K562 (cell line): ENCODE measurements at regions not wholly inside any gene's neighbourhood (a gene's known extent, or its start where the extent isn't known, plus 50 kb on each side); places are given as distances from the start of the nearest gene placed in this dataset.

Source experiments
- ATAC-seq: fragments of 200-7000 bp; cut with Tn5 transposase; 3 replicates; pipeline ENCODE4 v1.9.1; 2020; ENCODE audit warnings: moderate library complexity
- BruUV-seq: library from RNA; stranded (reverse); fragments of 400-500 nt; replicated peaks from 2 replicates; lab custom pipeline; 2021; lab: Mats Ljungman, UMichigan
- CTCF ChIA-PET: fragments of 300-600 bp; formaldehyde crosslinking; extraction: SDS; loops from one replicate; lab custom pipeline; 2021; ENCODE audit warnings: low intra/inter-chr PET ratio; lab: Yijun Ruan, JAX
- POLR2A ChIA-PET: fragments of 300-600, 350-650 bp; sonication (Branson Sonifier 250); formaldehyde crosslinking; extraction: SDS; loops from one replicate; lab custom pipeline; 2021; ENCODE audit warnings: antibody characterized with exemption, inconsistent platforms; lab: Yijun Ruan, JAX
- DNase-seq, 4 experiments: peaks; one replicate each; pipeline versions ENCODE4 v3.0.0 to v3.0.0-alpha.2; 2011 to 2018; ENCODE audit warnings: low spot score in 3 of 4, mixed read lengths in 3 of 4; ENCODE audit errors: extremely low read depth in 1 of 4
- FAIRE-seq: peaks from 2 replicates; lab custom pipeline; 2011; peaks lifted over from hg19 to GRCh38; lab: Jason Lieb, UNC
- H2AFZ ChIP-seq: 2 replicates; pipeline ENCODE4 v1.6.0; 2011; ENCODE audit warnings: low read depth, low read length, control low read depth, inconsistent platforms
- H3K27ac ChIP-seq: fragments of 200-600 bp; 3 replicates; pipeline ENCODE4 v1.8.0; 2011; ENCODE audit warnings: low read depth, mild to moderate bottlenecking, control low read depth, inconsistent platforms, low read length, moderate library complexity, mixed read lengths; ENCODE audit errors: extremely low read depth
- H3K27me3 ChIP-seq, 2 experiments: fragments of 300-600 bp in 1 of 2; 2 replicates in 1 of 2; 3 replicates in 1 of 2; pipeline versions ENCODE4 v1.6.0 to v1.8.0; 2011; ENCODE audit warnings: inconsistent platforms in 2 of 2, low read length in 2 of 2, mild to moderate bottlenecking in 1 of 2, mixed read lengths in 1 of 2, moderate library complexity in 1 of 2; ENCODE audit not compliant: control insufficient read depth in 2 of 2, insufficient read depth in 2 of 2
- H3K36me3 ChIP-seq: fragments of 300-600 bp; 3 replicates; pipeline ENCODE4 v1.8.0; 2011; ENCODE audit warnings: mild to moderate bottlenecking, low read length, inconsistent platforms; ENCODE audit not compliant: control insufficient read depth, insufficient read depth
- H3K4me1 ChIP-seq, 2 experiments: fragments of 200-600 bp in 1 of 2; replicated peaks in 1 of 2; 2 replicates in 1 of 2; 3 replicates in 1 of 2; pipeline versions ENCODE4 v1.5.1 to v1.8.0; 2011; ENCODE audit warnings: inconsistent platforms in 2 of 2, low read length in 2 of 2, mild to moderate bottlenecking in 1 of 2, mixed read lengths in 1 of 2, moderate library complexity in 1 of 2; ENCODE audit not compliant: control insufficient read depth in 2 of 2, insufficient read depth in 2 of 2
- H3K4me2 ChIP-seq: 2 replicates; pipeline ENCODE4 v1.6.1; 2011; ENCODE audit warnings: low read length, control low read depth, inconsistent platforms, mixed read lengths; ENCODE audit not compliant: insufficient read depth
- H3K4me3 ChIP-seq: fragments of 200-600 bp; sonication (generic), shearing (Covaris generic); 2 replicates; pipeline ENCODE4 v1.5.1; 2016; ENCODE audit warnings: control low read depth, inconsistent platforms
- H3K79me2 ChIP-seq: fragments of 200-600 bp; 3 replicates; pipeline ENCODE4 v1.8.0; 2011; ENCODE audit warnings: low read length, inconsistent platforms; ENCODE audit not compliant: control insufficient read depth, insufficient read depth
- H3K9ac ChIP-seq, 2 experiments: 2 replicates each; pipeline versions ENCODE4 v1.6.0 to v1.6.1; 2011; ENCODE audit warnings: low read depth in 2 of 2, low read length in 2 of 2, control low read depth in 1 of 2, inconsistent platforms in 1 of 2, mild to moderate bottlenecking in 1 of 2, mixed read lengths in 1 of 2; ENCODE audit not compliant: insufficient read depth in 1 of 2
- H3K9me1 ChIP-seq: one replicate; pipeline ENCODE4 v1.6.0; 2011; ENCODE audit warnings: inconsistent platforms, mild to moderate bottlenecking, low read length, moderate library complexity; ENCODE audit not compliant: control insufficient read depth, insufficient read depth
- H3K9me3 ChIP-seq: replicated peaks from 2 replicates; pipeline ENCODE4 v1.5.1; 2011; ENCODE audit warnings: low read depth, low read length, inconsistent platforms; ENCODE audit not compliant: control insufficient read depth, insufficient read depth
- H4K20me1 ChIP-seq: replicated peaks from 2 replicates; pipeline ENCODE4 v1.6.1; 2011; ENCODE audit warnings: low read length, inconsistent platforms, mixed read lengths; ENCODE audit not compliant: control insufficient read depth, insufficient read depth
- ETV1 ChIP-seq: fragments of 450-650 bp; conservative IDR thresholded peaks from 2 replicates; pipeline ENCODE4 v1.6.1; 2016; ENCODE audit warnings: missing genetic modification characterization, control low read depth, low read depth, missing compliant biosample characterization
- KDM5B ChIP-seq: fragments of 200-600 bp; sonication (generic); IDR thresholded peaks from 2 replicates; pipeline ENCODE4 v1.6.1; 2012; ENCODE audit warnings: low read depth, mild to moderate bottlenecking, moderate library complexity, low read length, control low read depth, inconsistent platforms; ENCODE audit not compliant: insufficient replicate concordance
- MCM7 ChIP-seq, 2 experiments: fragments of 450-650 bp; IDR thresholded peaks; 2 replicates each; pipeline ENCODE4 v1.6.1; 2016 to 2018
- NFE2L1 ChIP-seq: fragments of 450-650 bp; IDR thresholded peaks from 2 replicates; pipeline ENCODE4 v1.6.1; 2016; ENCODE audit warnings: missing genetic modification characterization, low read depth, mild to moderate bottlenecking, missing compliant biosample characterization, moderate library complexity, borderline replicate concordance
- POLR2G ChIP-seq: fragments of 200-400 bp; formaldehyde crosslinking; IDR thresholded peaks from 2 replicates; pipeline ENCODE4 v1.6.1; 2017; ENCODE audit warnings: low read depth, mild to moderate bottlenecking, antibody characterized with exemption, low read length, moderate library complexity
- PURB ChIP-seq: sonication (generic); formaldehyde crosslinking; IDR thresholded peaks from 2 replicates; pipeline ENCODE4 v1.9.0; 2021; ENCODE audit warnings: low read depth, mild to moderate bottlenecking, missing genetic modification reagents
- RERE ChIP-seq: sonication (generic); formaldehyde crosslinking; IDR thresholded peaks from 2 replicates; pipeline ENCODE4 v1.8.0; 2023; ENCODE audit warnings: missing genetic modification reagents, mild to moderate bottlenecking, borderline replicate concordance
- SMC3 ChIP-seq: conservative IDR thresholded peaks from 2 replicates; pipeline ENCODE4 v1.6.1; 2011; ENCODE audit warnings: low read depth, low read length, improper control_type of control experiment; ENCODE audit not compliant: insufficient read depth
- SRSF1 ChIP-seq: fragments of 200-400 bp; formaldehyde crosslinking; IDR thresholded peaks from 2 replicates; pipeline ENCODE4 v1.6.1; 2017; ENCODE audit warnings: mild to moderate bottlenecking, low read depth, low read length, moderate library complexity
- TRIM24 ChIP-seq, 2 experiments: fragments of 450-650 bp; IDR thresholded peaks; 2 replicates each; pipeline ENCODE4 v1.6.1; 2016
- ZBTB26 ChIP-seq: fragments of 450-650 bp; formaldehyde crosslinking; IDR thresholded peaks from 2 replicates; pipeline ENCODE4 v1.4.0; 2022; ENCODE audit warnings: missing genetic modification characterization
- ZNF197 ChIP-seq: fragments of 200-800 bp; sonication (Bioruptor generic); IDR thresholded peaks from 2 replicates; pipeline ENCODE4 v1.6.1; 2016; ENCODE audit warnings: low read depth, missing genetic modification characterization, missing compliant biosample characterization
- ZNF316 ChIP-seq: fragments of 450-650 bp; IDR thresholded peaks from 2 replicates; pipeline ENCODE4 v1.6.1; 2016
- in situ Hi-C: fragments of 300-500 bp; cut with MboI; formaldehyde crosslinking; loops from 4 replicates; pipeline ENCODE4 v1.15.0; 2018; ENCODE audit warnings: inconsistent platforms, mixed read lengths
- intact Hi-C: fragments of 100-400 bp; cut with micrococcal nuclease; formaldehyde crosslinking; loops from 2 replicates; pipeline ENCODE4 v1.14.2; 2022

GRCh38 chr9:33737811-33738606 is 57.4 kb upstream of the PRSS3 start (continued):
- TF ChIP-seq SMC3 = 0 out of 2 replicates have a peak, but pooled peaks have one; percentile 27

- Histone ChIP-seq H3K79me2 (no peaks in the 10 kb centered on the region), H2AFZ (no peak overlapping the region), H3K27ac (no peak overlapping the region), H3K27me3 (no peaks in the 10 kb centered on the region), H3K9me3 (no peaks in the 10 kb centered on the region), H3K36me3 (no peaks in the 10 kb centered on the region), H3K9me1 (no peaks in the 10 kb centered on the region), H3K9ac (no peak overlapping the region), H3K4me1 (peaks cover 0 to 2% of the 10 kb centered on the region in 2 experiments; a peak in 3 of 5 replicates), H3K4me2 (no peak overlapping the region), H4K20me1 (no peaks in the 10 kb centered on the region), H3K4me3 (no peak overlapping the region)
- no TSS peak for BruUV-seq
- in situ Hi-C loops = loop anchor here (5.0 kb wide), 1 partner anchor 113 kb away; no protein-coding TSS in a partner anchor
- no peak for FAIRE-seq
- DNase-seq = no peak
- ChIA-PET POLR2A (no interaction called here), CTCF (no interaction called here)
- ATAC-seq = no peak
- intact Hi-C loops = loop anchor here (10.0 kb wide), 1 partner anchor 185 kb away; no protein-coding TSS in a partner anchor
- TF ChIP-seq POLR2G (no peak), TRIM24 (IDR thresholded peaks at IDR 0.05) (no peak), ZBTB26 (CRISPR knock-in tag) (no peak), SRSF1 (no peak), RERE (no peak), KDM5B (no peak), ETV1 (no peak), ZNF316 (no peak), NFE2L1 (tag) (no peak), PURB (CRISPR knock-in tag) (no peak), MCM7 (IDR thresholded peaks at IDR 0.05) (no peak), ZNF197 (CRISPR knock-in tag) (no peak)
These were observed 56.0 kb upstream of the PRSS3 start for GRCh38 chr9:33739398-33739797.
